ENCODE measurements at regions not wholly inside any gene's neighbourhood (a gene's known extent, or its start where the extent isn't known, plus 50 kb on each side); places are given as distances from the start of the nearest gene placed in this dataset.

GRCh38 chr12:19646599-19646998 lies 207.3 kb downstream of the AEBP2 start:
- no peak for DNase-seq
- intact Hi-C loops (cut with DNase I; ENCODE audit: low total_unique reads): loop anchor here (10.0 kb wide), 2 partner anchors 142 to 272 kb away; no protein-coding TSS in a partner anchor
- TF ChIP-seq CTCF (IDR thresholded peaks at IDR 0.05): no peak
- peaks cover 0 to 14% (median 8%) of the 10 kb centered on the region in 4 donors for H3K4me1 ChIP-seq
- H3K27me3 ChIP-seq: no peaks in the 10 kb centered on the region
- no peak overlapping the region for H3K27ac ChIP-seq
- no peaks in the 10 kb centered on the region for H3K36me3 ChIP-seq
- no peak overlapping the region for H3K4me3 ChIP-seq
- H3K9me3 ChIP-seq: no peaks in the 10 kb centered on the region

- Histone ChIP-seq H3K36me3 (no peaks in the 10 kb centered on the region), H3K9me3 (no peaks in the 10 kb centered on the region), H3K27ac (peak overlapping the region in 1 of 2 donors; percentile 6), H3K27me3 (no peaks in the 10 kb centered on the region), H3K4me3 (no peak overlapping the region), H3K4me1 (peaks cover 0 to 21% (median 8%) of the 10 kb centered on the region in 4 donors)
- no peak for DNase-seq
- TF ChIP-seq CTCF (IDR thresholded peaks at IDR 0.05): no peak
- intact Hi-C loops (cut with DNase I; ENCODE audit: low total_unique reads): loop anchor here (10.0 kb wide), 2 partner anchors 143 to 273 kb away; no protein-coding TSS in a partner anchor
Measured at GRCh38 chr12:19647806-19648556, 208.7 kb downstream of the AEBP2 start.

GRCh38 chr12:19648591-19648990 lies 209.3 kb downstream of the AEBP2 start:
- Histone ChIP-seq H3K4me3 (no peak overlapping the region), H3K36me3 (no peaks in the 10 kb centered on the region), H3K27ac (no peak overlapping the region), H3K27me3 (no peaks in the 10 kb centered on the region), H3K4me1 (peaks cover 0 to 21% (median 9%) of the 10 kb centered on the region in 4 donors), H3K9me3 (no peaks in the 10 kb centered on the region)
- no peak for TF ChIP-seq CTCF (IDR thresholded peaks at IDR 0.05)
- DNase-seq: no peak
- intact Hi-C loops (cut with DNase I; ENCODE audit: low total_unique reads): loop anchor here (10.0 kb wide), 2 partner anchors 144 to 274 kb away; no protein-coding TSS in a partner anchor

- Histone ChIP-seq H3K4me1 (peaks cover 0 to 53% (median 15%) of the 10 kb centered on the region in 4 donors), H3K27ac (peak overlapping the region; percentile 33 to 86), H3K27me3 (no peaks in the 10 kb centered on the region), H3K4me3 (no peak overlapping the region), H3K36me3 (no peaks in the 10 kb centered on the region), H3K9me3 (no peaks in the 10 kb centered on the region)
- intact Hi-C loops (cut with DNase I; ENCODE audit: low total_unique reads): no loop called here
- no peak for DNase-seq
- TF ChIP-seq CTCF (IDR thresholded peaks at IDR 0.05): no peak
Measured at GRCh38 chr12:19652386-19652785, 213.1 kb downstream of the AEBP2 start.

- Histone ChIP-seq H3K9me3 (no peaks in the 10 kb centered on the region), H3K4me1 (peaks cover 0 to 50% (median 10%) of the 10 kb centered on the region in 4 donors), H3K36me3 (no peaks in the 10 kb centered on the region), H3K27ac (peak overlapping the region; percentile 86 to 93), H3K27me3 (no peaks in the 10 kb centered on the region), H3K4me3 (no peak overlapping the region)
- intact Hi-C loops (cut with DNase I; ENCODE audit: low total_unique reads): no loop called here
- peak in 1 of 2 experiments; percentile 15 for TF ChIP-seq CTCF (IDR thresholded peaks at IDR 0.05)
- DNase-seq: no peak
Measured at GRCh38 chr12:19654650-19655376, 215.5 kb downstream of the AEBP2 start.
